HEK293 (cell line): ENCODE measurements at regions not wholly inside any gene's neighbourhood (a gene's known extent, or its start where the extent isn't known, plus 50 kb on each side); places are given as distances from the start of the nearest gene placed in this dataset.

Experiments
- SALL2 ChIP-seq: fragments of 450-650 bp; formaldehyde crosslinking; IDR thresholded peaks from 2 replicates; pipeline ENCODE4 v1.5.0; 2017; ENCODE audit warnings: missing biosample characterization, mild to moderate bottlenecking, missing genetic modification characterization, borderline replicate concordance
- YY1 ChIP-seq: fragments of 450-650 bp; formaldehyde crosslinking; IDR thresholded peaks from 2 replicates; pipeline ENCODE4 v1.5.1; 2018; ENCODE audit warnings: missing biosample characterization, missing genetic modification characterization
- ZBTB21 ChIP-seq: fragments of 450-650 bp; formaldehyde crosslinking; IDR thresholded peaks from 2 replicates; pipeline ENCODE4 v1.5.1; 2017; ENCODE audit warnings: missing biosample characterization, missing genetic modification characterization
- ZNF24 ChIP-seq: fragments of 450-650 bp; formaldehyde crosslinking; IDR thresholded peaks from 2 replicates; pipeline ENCODE4 v1.5.1; 2016; ENCODE audit warnings: missing biosample characterization, missing genetic modification characterization
- ZNF654 ChIP-seq: fragments of 450-650 bp; formaldehyde crosslinking; IDR thresholded peaks from 2 replicates; pipeline ENCODE4 v1.5.1; 2016; ENCODE audit warnings: low read depth, missing biosample characterization, missing genetic modification characterization
- TF ChIP-seq, protein P1 (sequence below): fragments of 450-650 bp; formaldehyde crosslinking; IDR thresholded peaks from 2 replicates; pipeline ENCODE4 v1.5.1; 2016; ENCODE audit warnings: missing biosample characterization, missing genetic modification characterization
- TF ChIP-seq, protein P2 (sequence below): fragments of 450-650 bp; formaldehyde crosslinking; IDR thresholded peaks from 2 replicates; pipeline ENCODE4 v1.5.1; 2016; ENCODE audit warnings: missing biosample characterization, missing genetic modification characterization
- TF ChIP-seq, protein P3 (sequence below): fragments of 450-650 bp; formaldehyde crosslinking; IDR thresholded peaks from 2 replicates; pipeline ENCODE4 v1.5.1; 2016; ENCODE audit warnings: missing biosample characterization, missing genetic modification characterization

DNA sequence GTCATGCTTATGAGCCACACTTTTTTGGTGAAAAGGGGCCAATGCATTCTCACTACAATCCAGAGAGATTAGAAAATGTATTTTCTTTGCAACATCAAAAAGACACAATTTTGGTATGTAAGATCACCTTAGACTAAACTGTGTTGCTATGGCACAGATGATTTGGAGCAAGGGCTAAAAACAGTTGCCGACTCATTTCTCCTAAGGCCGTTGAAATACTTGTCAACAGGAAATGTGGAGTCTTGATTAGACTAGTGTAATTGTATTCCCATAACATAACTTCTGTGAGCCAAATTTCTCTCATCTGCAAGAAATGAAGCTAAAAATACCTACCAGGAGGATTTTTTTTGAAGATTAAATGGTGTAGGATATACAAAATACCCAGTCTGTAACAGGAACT lies 2547.7 kb downstream of the ARAP2 start:
- TF ChIP-seq, protein P1, sequence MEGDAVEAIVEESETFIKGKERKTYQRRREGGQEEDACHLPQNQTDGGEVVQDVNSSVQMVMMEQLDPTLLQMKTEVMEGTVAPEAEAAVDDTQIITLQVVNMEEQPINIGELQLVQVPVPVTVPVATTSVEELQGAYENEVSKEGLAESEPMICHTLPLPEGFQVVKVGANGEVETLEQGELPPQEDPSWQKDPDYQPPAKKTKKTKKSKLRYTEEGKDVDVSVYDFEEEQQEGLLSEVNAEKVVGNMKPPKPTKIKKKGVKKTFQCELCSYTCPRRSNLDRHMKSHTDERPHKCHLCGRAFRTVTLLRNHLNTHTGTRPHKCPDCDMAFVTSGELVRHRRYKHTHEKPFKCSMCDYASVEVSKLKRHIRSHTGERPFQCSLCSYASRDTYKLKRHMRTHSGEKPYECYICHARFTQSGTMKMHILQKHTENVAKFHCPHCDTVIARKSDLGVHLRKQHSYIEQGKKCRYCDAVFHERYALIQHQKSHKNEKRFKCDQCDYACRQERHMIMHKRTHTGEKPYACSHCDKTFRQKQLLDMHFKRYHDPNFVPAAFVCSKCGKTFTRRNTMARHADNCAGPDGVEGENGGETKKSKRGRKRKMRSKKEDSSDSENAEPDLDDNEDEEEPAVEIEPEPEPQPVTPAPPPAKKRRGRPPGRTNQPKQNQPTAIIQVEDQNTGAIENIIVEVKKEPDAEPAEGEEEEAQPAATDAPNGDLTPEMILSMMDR (tag by site-specific recombination): no peak
- TF ChIP-seq SALL2 (tag by site-specific recombination): no peak
- TF ChIP-seq, protein P2, sequence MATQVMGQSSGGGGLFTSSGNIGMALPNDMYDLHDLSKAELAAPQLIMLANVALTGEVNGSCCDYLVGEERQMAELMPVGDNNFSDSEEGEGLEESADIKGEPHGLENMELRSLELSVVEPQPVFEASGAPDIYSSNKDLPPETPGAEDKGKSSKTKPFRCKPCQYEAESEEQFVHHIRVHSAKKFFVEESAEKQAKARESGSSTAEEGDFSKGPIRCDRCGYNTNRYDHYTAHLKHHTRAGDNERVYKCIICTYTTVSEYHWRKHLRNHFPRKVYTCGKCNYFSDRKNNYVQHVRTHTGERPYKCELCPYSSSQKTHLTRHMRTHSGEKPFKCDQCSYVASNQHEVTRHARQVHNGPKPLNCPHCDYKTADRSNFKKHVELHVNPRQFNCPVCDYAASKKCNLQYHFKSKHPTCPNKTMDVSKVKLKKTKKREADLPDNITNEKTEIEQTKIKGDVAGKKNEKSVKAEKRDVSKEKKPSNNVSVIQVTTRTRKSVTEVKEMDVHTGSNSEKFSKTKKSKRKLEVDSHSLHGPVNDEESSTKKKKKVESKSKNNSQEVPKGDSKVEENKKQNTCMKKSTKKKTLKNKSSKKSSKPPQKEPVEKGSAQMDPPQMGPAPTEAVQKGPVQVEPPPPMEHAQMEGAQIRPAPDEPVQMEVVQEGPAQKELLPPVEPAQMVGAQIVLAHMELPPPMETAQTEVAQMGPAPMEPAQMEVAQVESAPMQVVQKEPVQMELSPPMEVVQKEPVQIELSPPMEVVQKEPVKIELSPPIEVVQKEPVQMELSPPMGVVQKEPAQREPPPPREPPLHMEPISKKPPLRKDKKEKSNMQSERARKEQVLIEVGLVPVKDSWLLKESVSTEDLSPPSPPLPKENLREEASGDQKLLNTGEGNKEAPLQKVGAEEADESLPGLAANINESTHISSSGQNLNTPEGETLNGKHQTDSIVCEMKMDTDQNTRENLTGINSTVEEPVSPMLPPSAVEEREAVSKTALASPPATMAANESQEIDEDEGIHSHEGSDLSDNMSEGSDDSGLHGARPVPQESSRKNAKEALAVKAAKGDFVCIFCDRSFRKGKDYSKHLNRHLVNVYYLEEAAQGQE (tag by site-specific recombination): no peak
- TF ChIP-seq, protein P3, sequence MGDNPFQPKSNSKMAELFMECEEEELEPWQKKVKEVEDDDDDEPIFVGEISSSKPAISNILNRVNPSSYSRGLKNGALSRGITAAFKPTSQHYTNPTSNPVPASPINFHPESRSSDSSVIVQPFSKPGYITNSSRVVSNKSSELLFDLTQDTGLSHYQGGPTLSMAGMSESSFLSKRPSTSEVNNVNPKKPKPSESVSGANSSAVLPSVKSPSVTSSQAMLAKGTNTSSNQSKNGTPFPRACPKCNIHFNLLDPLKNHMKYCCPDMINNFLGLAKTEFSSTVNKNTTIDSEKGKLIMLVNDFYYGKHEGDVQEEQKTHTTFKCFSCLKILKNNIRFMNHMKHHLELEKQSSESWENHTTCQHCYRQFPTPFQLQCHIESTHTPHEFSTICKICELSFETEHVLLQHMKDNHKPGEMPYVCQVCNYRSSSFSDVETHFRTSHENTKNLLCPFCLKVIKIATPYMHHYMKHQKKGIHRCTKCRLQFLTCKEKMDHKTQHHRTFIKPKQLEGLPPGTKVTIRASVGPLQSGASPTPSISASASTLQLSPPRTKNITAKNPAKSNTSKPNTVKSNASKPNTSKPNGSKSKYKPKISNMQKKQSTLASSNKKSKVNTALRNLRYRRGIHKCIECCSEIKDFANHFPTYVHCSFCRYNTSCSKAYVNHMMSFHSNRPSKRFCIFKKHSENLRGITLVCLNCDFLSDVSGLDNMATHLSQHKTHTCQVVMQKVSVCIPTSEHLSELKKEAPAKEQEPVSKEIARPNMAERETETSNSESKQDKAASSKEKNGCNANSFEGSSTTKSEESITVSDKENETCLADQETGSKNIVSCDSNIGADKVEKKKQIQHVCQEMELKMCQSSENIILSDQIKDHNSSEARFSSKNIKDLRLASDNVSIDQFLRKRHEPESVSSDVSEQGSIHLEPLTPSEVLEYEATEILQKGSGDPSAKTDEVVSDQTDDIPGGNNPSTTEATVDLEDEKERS (tag by site-specific recombination): no peak
- TF ChIP-seq YY1 (tag by site-specific recombination): no peak
- TF ChIP-seq ZBTB21 (tag by site-specific recombination): no peak
- TF ChIP-seq ZNF654 (tag by site-specific recombination): no peak
- TF ChIP-seq ZNF24 (tag by site-specific recombination): no peak
